ENCODE measurements at regions not wholly inside any gene's neighbourhood (a gene's known extent, or its start where the extent isn't known, plus 50 kb on each side); places are given as distances from the start of the nearest gene placed in this dataset.

DNA sequence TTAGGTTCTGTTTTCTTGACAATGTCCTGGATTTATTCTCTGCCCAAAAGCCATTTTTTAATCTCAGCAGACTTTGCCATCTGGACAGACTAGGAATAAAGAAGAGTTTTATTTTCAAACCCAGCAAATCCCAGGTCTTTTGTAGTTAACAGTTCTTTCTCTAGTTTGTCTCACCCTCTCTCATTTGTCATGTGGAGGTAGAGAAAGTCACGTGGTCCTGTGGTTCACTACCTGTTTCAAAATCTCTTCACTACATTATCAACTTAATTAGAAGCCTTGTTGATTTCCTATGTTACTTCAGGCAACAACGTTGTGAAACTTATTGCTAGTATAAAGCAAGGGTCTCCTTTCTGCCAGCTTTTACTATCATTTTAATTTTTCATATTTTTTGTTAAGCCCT lies 1222.6 kb downstream of the EFNB2 start:
- no peak for DNase-seq (ENCODE audit: low spot score)

DNA sequence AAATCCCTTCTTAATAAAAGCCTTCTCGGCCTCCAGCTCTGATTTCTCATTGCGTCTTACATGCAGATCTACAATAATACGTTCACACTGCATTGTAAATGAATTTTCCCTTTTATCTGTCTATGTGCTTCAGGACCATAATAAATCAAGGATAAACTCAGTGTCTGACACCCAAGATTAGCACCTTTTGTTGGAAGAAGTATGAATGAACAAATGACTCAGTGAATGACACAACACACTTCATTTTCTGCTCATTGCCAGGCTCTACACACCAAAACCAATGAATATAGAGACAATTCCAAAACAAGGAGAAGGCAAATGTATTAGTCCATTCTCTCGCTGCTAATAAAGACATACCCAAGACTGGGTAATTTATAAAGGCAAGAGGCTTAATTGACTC lies 1224.4 kb downstream of the EFNB2 start:
- DNase-seq (ENCODE audit: low spot score): no peak

DNA sequence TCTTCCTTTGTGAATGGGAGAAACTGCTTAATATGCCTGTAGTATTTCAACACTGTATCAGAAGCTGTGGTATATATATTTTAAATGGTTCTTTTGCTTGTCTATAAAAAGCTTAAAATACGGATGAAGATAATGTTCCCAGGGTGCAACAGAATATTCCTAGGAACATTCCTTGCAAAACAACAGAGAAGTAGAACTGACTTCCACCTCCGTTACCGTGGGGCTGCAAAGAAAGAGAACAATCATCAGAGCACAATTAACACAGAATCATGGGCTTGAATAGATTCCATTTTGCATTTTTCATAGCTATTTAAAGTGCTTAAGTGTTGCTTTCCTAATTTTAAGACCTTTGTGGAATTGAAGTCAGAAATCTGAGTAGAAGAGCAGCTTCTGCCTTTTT lies 1227.7 kb downstream of the EFNB2 start:
- DNase-seq (ENCODE audit: low spot score): no peak

DNA sequence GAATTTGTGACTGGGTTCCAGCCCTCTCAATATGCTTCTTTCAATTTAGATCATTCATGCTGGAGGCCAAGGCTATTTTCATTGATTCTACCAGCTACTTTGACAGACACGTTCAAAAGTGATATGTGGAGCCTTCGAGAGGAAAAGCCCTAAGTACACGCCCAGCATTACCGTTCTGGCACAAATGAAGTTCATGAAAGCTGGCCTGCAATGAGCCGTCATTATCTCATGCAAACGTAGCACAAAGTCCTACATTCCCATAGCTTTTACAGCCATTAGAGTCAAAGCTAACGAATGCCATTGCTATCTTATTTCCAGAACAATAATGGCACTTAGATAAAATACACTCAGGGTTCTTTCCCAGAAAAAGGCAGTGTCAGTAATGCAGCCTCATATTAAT lies 1237.6 kb downstream of the EFNB2 start:
- no peak for DNase-seq (ENCODE audit: low spot score)

DNA sequence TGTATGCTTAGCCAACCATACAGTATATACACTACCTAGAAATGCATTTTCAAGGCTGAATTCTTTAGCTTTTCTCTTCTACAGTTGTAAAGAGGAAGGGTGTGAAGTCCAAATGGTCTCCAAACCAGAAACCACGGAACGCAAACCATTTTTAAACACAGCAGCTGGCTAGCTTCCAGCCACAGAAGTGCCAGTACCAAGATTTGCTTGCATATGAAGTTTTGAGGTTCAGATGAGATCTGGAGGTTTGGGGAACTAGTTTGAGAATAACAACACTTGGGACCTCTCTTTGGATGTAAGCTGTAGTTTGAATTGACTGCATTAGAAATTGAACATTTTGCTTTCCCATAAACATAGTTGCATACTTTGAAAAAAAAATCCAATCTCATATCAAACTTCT lies 1243.5 kb downstream of the EFNB2 start:
- no peak for DNase-seq (ENCODE audit: low spot score)

DNA sequence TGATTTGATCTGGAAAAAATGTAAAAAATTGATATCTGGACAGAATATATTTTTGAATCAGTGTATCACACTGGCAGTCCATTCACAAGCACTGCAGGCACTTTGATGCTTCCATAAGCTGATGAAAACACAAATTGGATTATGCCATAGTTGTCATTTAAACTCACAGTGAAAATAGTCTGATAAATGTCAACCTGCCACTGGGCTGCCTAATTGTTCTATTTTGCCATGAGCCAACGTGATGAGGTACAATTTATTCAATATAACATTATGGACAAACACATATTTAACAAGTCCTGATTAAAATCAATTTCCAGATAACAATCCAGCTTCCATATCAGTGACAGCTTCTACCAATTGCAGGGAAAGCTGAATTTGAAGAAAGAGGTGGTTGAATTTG lies 1244.9 kb downstream of the EFNB2 start:
- no peak for DNase-seq (ENCODE audit: low spot score)

DNA sequence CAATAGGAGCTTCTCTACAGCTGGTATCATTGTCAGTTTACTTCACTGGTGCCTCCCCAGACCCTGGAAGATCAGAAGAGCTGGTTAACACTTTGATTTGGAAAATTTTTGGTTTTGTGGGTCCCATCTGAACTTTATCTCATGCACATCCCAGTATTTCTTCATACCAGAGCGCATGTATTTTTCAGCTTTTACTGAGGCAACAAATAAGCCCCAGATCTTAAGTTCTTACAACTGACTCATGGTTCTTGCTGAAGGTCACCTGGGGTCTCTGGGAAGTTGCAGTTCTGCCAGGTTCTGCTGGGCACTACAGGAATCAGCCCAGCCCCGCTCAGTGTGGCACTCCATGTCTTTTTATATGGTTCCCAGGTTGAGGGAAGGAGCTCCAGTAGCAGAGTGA lies 1249.9 kb downstream of the EFNB2 start:
- DNase-seq (ENCODE audit: low spot score): no peak

DNA sequence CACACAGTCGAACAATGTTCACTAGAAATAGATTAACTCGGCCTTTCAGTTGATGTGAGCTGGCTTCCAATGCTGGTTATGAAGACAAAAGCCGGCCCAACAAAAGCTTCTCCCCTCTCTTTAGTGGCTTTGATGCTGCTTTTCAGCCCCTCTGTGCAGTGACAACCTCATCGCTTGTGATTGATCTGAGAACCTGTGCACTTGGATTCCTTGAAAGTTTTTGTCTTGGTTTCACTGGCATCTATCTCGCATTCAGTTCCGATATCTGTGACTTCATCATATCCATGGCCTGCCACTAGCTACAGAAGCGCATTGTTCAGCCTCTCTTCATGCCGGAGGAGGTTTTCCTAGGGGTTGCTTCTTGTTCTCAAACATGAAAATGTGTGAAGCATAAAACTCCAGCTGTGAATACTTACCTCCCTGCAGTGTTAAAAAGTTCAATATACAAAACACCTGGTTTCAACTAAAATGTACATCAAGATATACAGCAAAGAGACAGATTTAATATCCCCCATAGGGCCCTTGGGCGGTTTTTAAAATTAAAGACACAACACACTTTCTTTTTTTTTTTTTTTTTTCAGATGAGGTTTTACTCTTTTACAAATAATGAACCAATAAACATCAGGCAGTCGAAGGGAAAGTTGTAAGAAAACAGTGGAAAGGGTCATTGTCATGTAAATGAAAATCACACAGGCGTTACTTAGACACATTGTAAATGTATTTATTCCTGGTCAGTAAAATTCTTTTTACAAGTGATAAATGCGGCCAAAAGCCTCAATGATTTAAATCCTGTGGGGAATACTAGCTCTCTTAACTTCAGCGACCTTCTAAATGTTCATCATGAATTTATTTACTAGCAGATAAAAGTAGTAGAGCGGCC lies 1252.8 kb downstream of the EFNB2 start:
- no peak for DNase-seq (ENCODE audit: low spot score)

DNA sequence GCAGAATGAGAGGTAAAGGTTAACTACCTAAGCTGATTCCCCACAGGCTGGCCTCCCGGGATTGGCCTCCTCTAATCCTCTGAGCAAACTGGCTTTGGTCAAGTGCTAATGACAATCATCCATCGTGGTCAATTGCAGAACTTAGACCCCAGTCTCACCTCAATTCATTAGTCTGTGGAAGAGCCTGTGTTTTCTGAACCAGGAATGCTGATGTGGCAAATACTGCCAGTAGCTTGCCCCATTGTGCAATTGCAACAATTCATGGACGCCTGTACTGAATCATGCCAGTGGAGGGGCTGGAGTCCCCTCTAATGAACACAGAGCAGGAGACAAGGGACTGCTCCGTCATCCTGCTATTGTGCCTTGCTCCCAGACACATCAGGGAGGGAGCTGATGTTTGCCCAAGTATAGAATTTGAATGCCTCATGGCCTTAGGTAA lies 1256.5 kb downstream of the EFNB2 start:
- DNase-seq (ENCODE audit: low spot score): no peak

DNA sequence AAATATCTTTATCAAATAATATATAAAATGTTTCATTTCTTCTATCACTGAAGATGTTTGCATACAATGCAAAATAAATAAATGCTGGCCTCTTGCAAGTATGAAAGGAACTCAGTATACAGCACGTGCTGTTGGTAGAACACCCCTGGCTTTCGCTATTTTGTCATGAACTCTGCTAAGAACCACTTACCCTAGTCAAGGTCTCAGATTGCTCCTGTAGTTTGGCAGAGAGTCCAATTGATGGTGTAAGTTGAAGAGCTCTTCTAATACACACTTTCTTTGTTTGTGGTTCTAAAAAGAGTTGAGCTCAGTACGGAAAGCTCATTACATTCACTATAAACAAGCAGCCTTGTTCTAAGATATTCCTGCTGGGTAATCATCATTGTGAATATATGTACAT lies 1258.9 kb downstream of the EFNB2 start:
- no peak for DNase-seq (ENCODE audit: low spot score)

DNA sequence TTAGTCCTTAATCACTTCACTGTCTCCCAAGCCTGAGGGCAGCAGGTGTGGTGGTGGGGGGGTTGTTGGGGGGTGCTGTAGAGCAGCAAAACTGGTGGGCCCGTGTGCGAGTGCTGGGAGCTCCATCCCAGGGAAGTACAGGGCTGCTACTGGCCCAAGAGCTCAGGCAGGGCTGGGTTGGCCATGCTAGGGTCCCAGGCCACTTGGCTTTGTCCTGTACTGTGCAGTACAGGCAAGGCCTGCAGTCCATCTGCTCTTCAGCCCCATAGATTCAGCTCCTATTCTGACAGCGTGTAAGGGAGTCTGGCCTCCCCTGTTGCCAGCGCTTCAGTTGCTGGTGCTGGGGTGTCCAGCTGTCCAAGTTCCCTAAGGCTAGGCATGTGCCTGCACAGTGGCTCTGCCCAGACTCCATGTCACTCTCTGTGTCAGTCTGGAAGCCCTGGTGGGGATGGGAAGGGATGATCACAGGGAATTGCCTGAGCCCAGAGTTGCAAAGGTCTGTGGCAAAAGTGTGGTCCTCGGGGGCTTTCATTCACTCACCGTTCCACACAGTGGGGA lies 1261.7 kb downstream of the EFNB2 start:
- no peak for DNase-seq (ENCODE audit: low spot score)

DNA sequence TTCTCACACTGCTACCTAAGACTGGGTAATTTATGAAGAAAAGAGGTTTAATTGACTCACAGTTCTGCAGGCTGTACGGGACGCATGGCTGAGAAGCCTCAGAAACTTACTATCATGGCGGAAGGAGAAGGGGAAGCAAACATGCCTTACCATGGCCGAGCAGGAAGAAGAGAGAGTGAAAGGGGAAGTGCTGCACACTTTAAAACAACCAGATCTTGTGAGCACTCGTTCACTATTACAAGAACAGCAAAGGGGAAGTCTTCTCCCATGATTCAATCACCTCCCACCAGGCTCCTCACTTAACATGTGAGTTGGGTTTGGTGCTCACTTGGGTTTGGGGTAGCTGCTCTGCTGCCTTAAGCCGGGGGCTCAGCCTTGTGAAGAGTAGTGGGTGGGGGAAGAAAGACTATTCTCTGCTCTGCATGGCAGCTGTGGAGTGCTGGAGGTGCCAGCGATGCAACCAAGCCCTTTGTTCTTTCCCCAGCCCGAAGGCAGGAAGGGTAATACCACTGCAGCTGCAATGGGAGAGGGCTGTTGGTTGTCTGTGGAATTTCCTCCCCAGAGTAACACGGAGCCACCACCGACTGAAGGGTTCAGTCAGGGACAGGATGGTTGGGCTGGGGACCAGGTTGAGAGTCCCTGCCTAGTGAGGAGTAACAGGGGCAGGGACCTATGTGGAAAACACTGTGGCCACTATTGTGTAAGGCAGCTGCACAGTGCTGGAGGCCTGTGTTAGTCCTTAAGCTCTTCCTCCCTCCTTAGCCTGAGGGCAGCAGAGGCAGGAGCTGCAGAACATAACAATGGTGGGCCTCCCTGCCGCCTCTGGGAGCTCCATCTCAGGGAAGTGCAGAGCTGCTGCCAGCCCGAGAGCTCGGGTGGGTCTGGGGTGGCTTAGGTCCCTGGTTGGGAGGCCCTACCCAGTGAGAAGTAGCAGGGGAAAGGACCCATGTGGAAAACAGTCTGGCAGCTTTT lies 1262.5 kb downstream of the EFNB2 start:
- DNase-seq (ENCODE audit: low spot score): no peak

DNA sequence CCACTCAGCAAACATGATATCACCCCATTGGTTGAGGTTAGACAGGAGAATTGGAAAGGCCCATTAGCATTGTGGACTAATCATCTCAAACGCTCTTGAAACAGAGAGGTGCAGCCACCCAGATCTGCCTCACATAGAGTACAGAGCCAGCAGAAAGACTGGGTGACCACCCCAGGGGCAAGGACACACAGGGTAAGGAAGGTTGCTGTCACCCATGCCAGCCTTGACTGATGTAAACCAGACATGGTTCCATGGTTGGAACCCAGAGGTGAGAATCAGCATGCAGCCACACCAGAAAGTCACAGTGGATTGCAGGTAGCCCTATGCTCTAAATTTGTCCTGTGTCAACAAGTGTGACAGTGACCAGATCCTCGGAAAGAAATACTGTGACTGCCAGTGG lies 1268.8 kb downstream of the EFNB2 start:
- DNase-seq (ENCODE audit: low spot score): no peak

DNA sequence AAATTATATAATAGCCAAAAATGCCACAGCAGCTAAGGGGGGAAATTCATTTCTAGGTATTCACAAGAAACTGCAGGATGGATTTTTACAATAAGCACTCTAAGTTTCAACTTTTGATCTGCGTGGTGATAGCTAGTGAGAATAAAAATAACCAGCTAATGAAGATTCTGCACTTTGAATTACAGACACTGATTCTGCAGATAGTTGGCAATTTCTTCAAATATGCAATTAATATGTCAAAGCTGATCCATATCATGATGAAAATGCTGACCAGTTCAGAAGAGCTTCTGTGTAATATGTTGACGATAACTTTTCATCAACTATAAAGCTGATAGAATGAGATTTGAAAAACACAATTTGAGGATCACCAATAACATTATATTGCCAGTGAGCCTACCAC lies 1272.9 kb downstream of the EFNB2 start:
- no peak for DNase-seq (ENCODE audit: low spot score)

DNA sequence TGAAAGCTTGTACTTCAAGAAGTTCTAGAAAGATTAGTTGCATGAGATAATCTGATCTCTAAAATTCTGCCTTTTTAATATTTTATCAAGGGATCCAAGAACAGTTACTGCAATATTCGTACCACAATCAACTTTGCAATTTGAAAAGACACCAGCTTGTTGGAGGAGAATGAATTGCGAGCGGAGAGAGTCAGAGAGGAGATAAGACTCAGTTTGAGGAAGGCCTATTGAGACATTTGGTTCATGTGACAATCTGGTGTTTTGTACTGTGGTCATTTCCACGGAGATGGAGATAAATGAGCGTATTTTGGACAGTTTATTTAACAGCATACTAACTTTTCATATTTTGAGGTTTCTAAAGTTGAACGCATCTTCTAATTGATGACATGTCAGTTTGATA lies 1276.0 kb downstream of the EFNB2 start:
- DNase-seq (ENCODE audit: low spot score): no peak

DNA sequence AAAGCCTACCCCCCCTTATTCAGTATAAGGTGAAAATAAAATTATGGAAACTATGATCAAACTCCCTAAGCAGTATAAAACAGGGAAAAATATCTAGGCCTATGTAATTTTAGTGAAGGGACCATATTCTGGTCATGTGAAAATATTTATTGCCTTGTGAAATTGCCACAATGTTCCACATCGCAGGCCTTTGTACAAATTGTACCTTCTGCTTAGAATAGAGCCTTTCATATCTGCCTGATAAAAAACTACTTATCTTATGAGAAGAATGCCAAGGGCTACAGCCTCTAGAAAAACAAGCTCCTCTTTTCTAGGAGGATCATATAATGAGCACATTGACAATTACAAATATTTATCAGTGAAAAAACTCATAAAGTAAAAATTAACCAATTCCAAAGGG lies 1280.0 kb downstream of the EFNB2 start:
- no peak for DNase-seq (ENCODE audit: low spot score)

DNA sequence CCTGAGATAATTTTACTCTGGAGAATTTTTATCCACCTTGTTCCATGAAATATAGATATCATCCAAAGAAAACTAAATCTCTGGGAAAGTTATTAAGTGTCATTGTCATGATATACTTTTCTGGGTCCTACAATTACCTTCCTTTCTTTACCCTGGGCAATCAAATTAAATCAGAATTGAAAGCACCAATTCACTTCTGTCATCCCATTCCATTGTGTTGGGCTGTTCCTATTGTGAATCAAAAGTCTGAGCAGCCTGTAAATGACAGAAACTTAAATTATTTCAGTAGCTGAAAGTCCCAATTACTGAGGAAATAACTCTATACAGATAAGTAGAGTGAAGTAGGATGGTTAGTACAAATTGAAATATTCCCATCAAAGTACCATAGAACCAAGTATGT lies 1284.2 kb downstream of the EFNB2 start:
- DNase-seq (ENCODE audit: low spot score): no peak

DNA sequence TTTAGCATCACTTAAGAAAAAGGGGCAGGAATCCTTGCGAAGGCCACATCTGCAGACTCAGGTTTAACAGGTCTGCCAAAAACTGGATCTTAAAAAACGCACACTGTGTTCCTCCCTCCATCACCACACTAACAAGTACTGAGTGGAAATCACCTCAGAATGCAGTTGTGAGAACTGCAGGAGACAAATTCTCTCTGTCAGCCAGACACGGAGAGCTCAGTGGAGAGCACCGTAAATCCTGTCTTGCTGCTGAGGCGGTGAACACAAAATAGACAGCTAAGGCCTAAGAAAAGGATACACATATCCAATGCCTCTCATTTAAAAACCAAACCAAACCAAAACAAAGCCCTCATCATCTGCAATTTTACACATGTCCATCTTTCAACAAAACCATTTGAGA lies 1287.6 kb downstream of the EFNB2 start:
- DNase-seq (ENCODE audit: low spot score): no peak

DNA sequence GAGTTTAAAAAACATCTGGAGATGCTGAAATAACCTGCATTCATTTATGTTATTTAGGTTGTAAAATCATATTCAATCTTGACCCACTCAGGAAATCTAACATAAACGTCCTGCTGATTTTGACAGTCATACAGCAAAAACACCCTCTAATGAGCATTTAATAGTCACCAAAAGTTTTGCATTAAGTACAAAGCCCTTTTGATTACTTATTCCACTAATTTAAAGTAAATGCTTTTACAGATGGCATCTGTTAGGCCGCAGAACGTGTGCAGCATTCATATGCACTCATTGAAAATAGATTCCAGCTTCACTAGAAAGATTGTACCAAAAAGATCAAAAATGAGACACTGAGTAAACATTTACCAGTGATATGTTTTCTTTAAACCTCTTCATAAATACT lies 1295.1 kb downstream of the EFNB2 start:
- DNase-seq (ENCODE audit: low spot score): no peak

DNA sequence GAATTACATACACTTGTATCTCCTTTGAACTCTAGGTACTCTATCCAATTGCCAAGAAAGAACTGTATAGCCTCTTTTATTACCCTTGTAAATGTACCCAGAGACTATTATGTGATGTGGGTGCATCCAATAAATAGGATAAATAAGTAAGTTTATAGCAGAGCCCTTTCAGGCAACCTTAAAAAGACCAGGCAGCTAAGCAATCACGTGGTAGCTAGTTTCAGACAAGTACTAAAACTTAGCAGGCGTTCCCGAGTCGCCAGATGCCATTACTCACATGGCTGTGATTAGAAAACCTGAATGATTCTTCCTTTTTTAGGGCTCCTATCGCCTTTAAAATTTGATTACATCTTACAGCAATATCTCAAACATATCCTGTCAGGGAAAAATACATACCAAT lies 1303.0 kb downstream of the EFNB2 start:
- DNase-seq (ENCODE audit: low spot score): no peak

DNA sequence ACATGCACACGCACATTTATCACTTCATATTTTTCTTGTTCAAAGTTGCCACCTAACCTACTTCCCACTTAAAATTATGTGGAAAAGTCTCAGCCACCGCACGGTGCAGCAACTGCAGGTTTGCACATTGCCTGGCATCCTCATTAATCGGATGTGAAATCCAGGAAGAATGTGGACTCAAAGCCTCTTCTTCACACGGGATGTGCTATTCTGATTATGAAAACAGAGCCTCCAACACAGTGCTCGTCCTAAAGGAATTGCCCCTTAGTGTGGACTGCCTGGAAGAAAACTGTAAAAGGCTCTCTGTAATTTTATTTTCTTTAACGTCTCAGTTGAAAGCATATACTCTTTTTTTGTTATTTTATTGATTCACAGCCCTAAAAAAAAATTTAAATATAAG lies 1303.5 kb downstream of the EFNB2 start:
- DNase-seq (ENCODE audit: low spot score): no peak

DNA sequence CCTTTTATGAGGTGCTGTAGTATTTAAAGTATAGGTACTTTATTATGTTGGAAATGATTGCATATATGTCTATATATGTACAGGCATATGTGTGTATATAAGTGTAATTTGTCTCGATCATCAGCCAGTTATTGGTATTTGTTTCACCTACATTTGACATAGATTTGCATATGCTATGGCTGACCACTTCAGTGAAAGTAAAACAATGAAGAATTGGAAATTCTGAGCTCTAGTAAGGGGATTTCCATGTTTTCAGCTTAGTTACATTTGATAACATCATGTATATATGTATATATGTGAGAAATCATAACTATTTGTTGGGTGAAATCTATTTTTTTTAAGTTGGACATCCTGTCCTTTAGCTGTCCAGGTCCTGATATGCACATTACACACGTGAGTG lies 1303.9 kb downstream of the EFNB2 start:
- DNase-seq (ENCODE audit: low spot score): no peak

DNA sequence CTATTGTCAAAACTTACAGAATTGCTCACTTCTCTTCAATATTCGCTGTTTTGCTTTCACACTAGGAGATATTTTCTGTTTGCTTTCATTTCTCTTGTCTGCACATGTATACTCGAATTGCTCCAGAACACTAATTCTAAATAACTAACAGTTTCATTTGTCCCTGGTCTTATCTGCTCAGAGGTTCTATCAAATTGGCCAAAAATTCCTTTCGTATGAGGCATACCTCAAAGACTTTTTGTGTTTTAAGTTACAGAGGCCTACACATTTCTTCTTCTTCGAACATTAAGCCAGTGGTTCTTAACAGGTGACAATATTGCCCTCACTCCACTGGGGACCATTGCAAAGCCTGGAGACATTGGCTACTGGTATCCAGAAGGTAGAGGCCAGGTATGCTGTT lies 1314.6 kb downstream of the EFNB2 start:
- no peak for DNase-seq (ENCODE audit: low spot score)

Measured in AG08395 (cell line).